Mammary epithelial cell (primary cell): ENCODE measurements at regions not wholly inside any gene's neighbourhood (a gene's known extent, or its start where the extent isn't known, plus 50 kb on each side); places are given as distances from the start of the nearest gene placed in this dataset.

Experiments
- CTCF ChIP-seq, 2 donors: IDR thresholded peaks in 1 of 2; conservative IDR thresholded peaks in 1 of 2; 2 replicates each; pipeline ENCODE4 v1.5.1; 2011 to 2012; ENCODE audit warnings: inconsistent platforms in 2 of 2, low read length in 2 of 2, mild to moderate bottlenecking in 2 of 2, control low read depth in 1 of 2, low read depth in 1 of 2; ENCODE audit not compliant: insufficient read depth in 1 of 2; ENCODE audit errors: extremely low read depth in 1 of 2
- EZH2 ChIP-seq: IDR thresholded peaks from 2 replicates; pipeline ENCODE4 v1.6.1; 2012; ENCODE audit warnings: low read length, inconsistent platforms, borderline replicate concordance

- TF ChIP-seq EZH2 (no peak), CTCF (conservative IDR thresholded peaks at IDR 0.05 in 1 of 2, IDR thresholded peaks at IDR 0.05 in 1 of 2; ENCODE audit: extremely low read depth in 1 of 2, insufficient read depth in 1 of 2, low read depth in 1 of 2, low read length in 2 of 2) (no peak)
Observed at GRCh38 chr22:26923531-26923930, 266.1 kb downstream of the MIAT start.
